ENCODE measurements at regions not wholly inside any gene's neighbourhood (a gene's known extent, or its start where the extent isn't known, plus 50 kb on each side); places are given as distances from the start of the nearest gene placed in this dataset.

DNA sequence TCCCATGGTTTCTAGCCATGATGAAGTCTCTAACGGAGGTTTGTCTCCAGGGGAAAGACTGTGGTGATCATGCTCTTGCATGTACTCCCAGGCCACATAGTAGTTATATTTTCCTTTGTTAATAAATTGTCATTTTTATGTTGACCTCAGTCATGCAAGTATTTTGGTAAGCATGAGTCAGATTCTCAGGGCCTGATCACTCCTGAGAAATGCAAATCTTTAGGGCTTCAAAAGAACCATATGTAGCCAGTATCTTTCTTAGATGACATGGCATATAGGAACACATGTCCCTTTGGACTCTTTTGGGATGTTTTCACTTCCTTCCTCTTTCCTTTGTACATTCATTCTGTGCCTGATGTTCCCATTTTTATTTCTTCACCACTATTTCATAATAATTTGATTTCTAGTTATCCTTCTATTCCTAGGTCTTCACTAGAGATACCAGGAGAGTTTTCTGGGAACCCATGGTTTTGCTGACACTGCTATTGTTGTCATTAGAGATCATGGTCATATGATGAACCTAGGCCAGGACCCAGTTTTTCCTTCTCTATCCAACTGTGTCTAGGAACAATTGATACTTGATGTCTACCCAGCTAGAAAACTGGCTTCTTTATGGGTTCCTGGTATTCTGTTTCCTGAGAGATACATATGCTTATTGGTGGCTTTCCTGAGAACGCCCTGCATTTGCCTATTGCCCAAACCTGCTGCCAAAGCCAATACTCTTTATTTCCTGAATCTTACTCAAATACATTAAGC is 248.1 kb upstream of the NREP start:
- no peaks in the 10 kb centered on the region for H3K27me3 Mint-ChIP-seq (ENCODE audit: insufficient read depth, low read depth, poor library complexity)
- no peaks in the 10 kb centered on the region for H3F3A ChIP-seq (replicated peaks; ENCODE audit: low read depth)
- H3K36me3 ChIP-seq (ENCODE audit: insufficient read depth): no peaks in the 10 kb centered on the region
- no peak overlapping the region for H3K27ac ChIP-seq (ENCODE audit: low read depth)
- H4K20me1 ChIP-seq (replicated peaks; ENCODE audit: insufficient read depth): no peaks in the 10 kb centered on the region
- ATAC-seq: no peak
- no peaks in the 10 kb centered on the region for H3K36me3 Mint-ChIP-seq (ENCODE audit: low read depth)
- H3K27me3 ChIP-seq (ENCODE audit: insufficient read depth): no peaks in the 10 kb centered on the region
- no peak overlapping the region for H3K4me3 ChIP-seq
- H3K4me3 Mint-ChIP-seq: no peak overlapping the region
- no peaks in the 10 kb centered on the region for H3K4me1 ChIP-seq (ENCODE audit: insufficient read depth)
- no peak overlapping the region for H3K4me2 ChIP-seq
- H3K9me2 ChIP-seq (ENCODE audit: insufficient read depth): no peaks in the 10 kb centered on the region
- H2AFZ ChIP-seq: no peak overlapping the region
- no peak for DNase-seq (ENCODE audit: low spot score)
- H3K4me1 Mint-ChIP-seq: peaks cover 2% of the 10 kb centered on the region; the same call in 1 of the 3 replicates
- no peaks in the 10 kb centered on the region for H3K79me2 ChIP-seq (replicated peaks; ENCODE audit: insufficient read depth)
- no peaks in the 10 kb centered on the region for H3K9me3 Mint-ChIP-seq
- TF ChIP-seq, protein P1, sequence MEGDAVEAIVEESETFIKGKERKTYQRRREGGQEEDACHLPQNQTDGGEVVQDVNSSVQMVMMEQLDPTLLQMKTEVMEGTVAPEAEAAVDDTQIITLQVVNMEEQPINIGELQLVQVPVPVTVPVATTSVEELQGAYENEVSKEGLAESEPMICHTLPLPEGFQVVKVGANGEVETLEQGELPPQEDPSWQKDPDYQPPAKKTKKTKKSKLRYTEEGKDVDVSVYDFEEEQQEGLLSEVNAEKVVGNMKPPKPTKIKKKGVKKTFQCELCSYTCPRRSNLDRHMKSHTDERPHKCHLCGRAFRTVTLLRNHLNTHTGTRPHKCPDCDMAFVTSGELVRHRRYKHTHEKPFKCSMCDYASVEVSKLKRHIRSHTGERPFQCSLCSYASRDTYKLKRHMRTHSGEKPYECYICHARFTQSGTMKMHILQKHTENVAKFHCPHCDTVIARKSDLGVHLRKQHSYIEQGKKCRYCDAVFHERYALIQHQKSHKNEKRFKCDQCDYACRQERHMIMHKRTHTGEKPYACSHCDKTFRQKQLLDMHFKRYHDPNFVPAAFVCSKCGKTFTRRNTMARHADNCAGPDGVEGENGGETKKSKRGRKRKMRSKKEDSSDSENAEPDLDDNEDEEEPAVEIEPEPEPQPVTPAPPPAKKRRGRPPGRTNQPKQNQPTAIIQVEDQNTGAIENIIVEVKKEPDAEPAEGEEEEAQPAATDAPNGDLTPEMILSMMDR (conservative IDR thresholded peaks at IDR 0.05; ENCODE audit: low read depth in 2 of 2): no peak
- no peak for TF ChIP-seq ZNF114 (CRISPR knock-in tag; IDR thresholded peaks at IDR 0.05)
- TF ChIP-seq EZH2phosphoT487 (IDR thresholded peaks at IDR 0.05; ENCODE audit: unreplicated experiment): no peak
- no peak for TF ChIP-seq NANOG (IDR thresholded peaks at IDR 0.05; ENCODE audit: borderline replicate concordance)
- TF ChIP-seq CREB1 (CRISPR knock-in tag; IDR thresholded peaks at IDR 0.05; ENCODE audit: low read depth): no peak
- TF ChIP-seq EZH2 (IDR thresholded peaks at IDR 0.05; ENCODE audit: low read depth, unreplicated experiment): no peak
- TF ChIP-seq, protein P2, sequence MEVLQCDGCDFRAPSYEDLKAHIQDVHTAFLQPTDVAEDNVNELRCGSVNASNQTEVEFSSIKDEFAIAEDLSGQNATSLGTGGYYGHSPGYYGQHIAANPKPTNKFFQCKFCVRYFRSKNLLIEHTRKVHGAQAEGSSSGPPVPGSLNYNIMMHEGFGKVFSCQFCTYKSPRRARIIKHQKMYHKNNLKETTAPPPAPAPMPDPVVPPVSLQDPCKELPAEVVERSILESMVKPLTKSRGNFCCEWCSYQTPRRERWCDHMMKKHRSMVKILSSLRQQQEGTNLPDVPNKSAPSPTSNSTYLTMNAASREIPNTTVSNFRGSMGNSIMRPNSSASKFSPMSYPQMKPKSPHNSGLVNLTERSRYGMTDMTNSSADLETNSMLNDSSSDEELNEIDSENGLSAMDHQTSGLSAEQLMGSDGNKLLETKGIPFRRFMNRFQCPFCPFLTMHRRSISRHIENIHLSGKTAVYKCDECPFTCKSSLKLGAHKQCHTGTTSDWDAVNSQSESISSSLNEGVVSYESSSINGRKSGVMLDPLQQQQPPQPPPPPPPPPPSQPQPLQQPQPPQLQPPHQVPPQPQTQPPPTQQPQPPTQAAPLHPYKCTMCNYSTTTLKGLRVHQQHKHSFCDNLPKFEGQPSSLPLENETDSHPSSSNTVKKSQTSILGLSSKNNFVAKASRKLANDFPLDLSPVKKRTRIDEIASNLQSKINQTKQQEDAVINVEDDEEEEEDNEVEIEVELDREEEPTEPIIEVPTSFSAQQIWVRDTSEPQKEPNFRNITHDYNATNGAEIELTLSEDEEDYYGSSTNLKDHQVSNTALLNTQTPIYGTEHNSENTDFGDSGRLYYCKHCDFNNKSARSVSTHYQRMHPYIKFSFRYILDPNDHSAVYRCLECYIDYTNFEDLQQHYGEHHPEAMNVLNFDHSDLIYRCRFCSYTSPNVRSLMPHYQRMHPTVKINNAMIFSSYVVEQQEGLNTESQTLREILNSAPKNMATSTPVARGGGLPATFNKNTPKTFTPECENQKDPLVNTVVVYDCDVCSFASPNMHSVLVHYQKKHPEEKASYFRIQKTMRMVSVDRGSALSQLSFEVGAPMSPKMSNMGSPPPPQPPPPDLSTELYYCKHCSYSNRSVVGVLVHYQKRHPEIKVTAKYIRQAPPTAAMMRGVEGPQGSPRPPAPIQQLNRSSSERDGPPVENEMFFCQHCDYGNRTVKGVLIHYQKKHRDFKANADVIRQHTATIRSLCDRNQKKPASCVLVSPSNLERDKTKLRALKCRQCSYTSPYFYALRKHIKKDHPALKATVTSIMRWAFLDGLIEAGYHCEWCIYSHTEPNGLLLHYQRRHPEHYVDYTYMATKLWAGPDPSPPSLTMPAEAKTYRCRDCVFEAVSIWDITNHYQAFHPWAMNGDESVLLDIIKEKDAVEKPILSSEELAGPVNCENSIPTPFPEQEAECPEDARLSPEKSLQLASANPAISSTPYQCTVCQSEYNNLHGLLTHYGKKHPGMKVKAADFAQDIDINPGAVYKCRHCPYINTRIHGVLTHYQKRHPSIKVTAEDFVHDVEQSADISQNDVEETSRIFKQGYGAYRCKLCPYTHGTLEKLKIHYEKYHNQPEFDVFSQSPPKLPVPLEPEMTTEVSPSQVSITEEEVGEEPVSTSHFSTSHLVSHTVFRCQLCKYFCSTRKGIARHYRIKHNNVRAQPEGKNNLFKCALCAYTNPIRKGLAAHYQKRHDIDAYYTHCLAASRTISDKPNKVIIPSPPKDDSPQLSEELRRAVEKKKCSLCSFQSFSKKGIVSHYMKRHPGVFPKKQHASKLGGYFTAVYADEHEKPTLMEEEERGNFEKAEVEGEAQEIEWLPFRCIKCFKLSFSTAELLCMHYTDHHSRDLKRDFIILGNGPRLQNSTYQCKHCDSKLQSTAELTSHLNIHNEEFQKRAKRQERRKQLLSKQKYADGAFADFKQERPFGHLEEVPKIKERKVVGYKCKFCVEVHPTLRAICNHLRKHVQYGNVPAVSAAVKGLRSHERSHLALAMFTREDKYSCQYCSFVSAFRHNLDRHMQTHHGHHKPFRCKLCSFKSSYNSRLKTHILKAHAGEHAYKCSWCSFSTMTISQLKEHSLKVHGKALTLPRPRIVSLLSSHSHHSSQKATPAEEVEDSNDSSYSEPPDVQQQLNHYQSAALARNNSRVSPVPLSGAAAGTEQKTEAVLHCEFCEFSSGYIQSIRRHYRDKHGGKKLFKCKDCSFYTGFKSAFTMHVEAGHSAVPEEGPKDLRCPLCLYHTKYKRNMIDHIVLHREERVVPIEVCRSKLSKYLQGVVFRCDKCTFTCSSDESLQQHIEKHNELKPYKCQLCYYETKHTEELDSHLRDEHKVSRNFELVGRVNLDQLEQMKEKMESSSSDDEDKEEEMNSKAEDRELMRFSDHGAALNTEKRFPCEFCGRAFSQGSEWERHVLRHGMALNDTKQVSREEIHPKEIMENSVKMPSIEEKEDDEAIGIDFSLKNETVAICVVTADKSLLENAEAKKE (CRISPR knock-in tag; IDR thresholded peaks at IDR 0.05): no peak
- TF ChIP-seq STAT1 (IDR thresholded peaks at IDR 0.05; ENCODE audit: unreplicated experiment): no peak
- TF ChIP-seq JUNB (IDR thresholded peaks at IDR 0.05; ENCODE audit: unreplicated experiment): no peak
- TF ChIP-seq, protein P3, sequence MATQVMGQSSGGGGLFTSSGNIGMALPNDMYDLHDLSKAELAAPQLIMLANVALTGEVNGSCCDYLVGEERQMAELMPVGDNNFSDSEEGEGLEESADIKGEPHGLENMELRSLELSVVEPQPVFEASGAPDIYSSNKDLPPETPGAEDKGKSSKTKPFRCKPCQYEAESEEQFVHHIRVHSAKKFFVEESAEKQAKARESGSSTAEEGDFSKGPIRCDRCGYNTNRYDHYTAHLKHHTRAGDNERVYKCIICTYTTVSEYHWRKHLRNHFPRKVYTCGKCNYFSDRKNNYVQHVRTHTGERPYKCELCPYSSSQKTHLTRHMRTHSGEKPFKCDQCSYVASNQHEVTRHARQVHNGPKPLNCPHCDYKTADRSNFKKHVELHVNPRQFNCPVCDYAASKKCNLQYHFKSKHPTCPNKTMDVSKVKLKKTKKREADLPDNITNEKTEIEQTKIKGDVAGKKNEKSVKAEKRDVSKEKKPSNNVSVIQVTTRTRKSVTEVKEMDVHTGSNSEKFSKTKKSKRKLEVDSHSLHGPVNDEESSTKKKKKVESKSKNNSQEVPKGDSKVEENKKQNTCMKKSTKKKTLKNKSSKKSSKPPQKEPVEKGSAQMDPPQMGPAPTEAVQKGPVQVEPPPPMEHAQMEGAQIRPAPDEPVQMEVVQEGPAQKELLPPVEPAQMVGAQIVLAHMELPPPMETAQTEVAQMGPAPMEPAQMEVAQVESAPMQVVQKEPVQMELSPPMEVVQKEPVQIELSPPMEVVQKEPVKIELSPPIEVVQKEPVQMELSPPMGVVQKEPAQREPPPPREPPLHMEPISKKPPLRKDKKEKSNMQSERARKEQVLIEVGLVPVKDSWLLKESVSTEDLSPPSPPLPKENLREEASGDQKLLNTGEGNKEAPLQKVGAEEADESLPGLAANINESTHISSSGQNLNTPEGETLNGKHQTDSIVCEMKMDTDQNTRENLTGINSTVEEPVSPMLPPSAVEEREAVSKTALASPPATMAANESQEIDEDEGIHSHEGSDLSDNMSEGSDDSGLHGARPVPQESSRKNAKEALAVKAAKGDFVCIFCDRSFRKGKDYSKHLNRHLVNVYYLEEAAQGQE (IDR thresholded peaks at IDR 0.05; ENCODE audit: unreplicated experiment): no peak
- TF ChIP-seq, protein P4, sequence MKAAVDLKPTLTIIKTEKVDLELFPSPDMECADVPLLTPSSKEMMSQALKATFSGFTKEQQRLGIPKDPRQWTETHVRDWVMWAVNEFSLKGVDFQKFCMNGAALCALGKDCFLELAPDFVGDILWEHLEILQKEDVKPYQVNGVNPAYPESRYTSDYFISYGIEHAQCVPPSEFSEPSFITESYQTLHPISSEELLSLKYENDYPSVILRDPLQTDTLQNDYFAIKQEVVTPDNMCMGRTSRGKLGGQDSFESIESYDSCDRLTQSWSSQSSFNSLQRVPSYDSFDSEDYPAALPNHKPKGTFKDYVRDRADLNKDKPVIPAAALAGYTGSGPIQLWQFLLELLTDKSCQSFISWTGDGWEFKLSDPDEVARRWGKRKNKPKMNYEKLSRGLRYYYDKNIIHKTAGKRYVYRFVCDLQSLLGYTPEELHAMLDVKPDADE (IDR thresholded peaks at IDR 0.05): no peak
- TF ChIP-seq POLR2AphosphoS5 (IDR thresholded peaks at IDR 0.05; ENCODE audit: low read depth): no peak
- no peak for TF ChIP-seq ZNF331 (CRISPR knock-in tag; IDR thresholded peaks at IDR 0.05; ENCODE audit: low read depth)
- no peak overlapping the region for H3K27ac Mint-ChIP-seq

Measured in GM23338 (cell line).